ENCODE measurements at regions not wholly inside any gene's neighbourhood (a gene's known extent, or its start where the extent isn't known, plus 50 kb on each side); places are given as distances from the start of the nearest gene placed in this dataset.

DNA sequence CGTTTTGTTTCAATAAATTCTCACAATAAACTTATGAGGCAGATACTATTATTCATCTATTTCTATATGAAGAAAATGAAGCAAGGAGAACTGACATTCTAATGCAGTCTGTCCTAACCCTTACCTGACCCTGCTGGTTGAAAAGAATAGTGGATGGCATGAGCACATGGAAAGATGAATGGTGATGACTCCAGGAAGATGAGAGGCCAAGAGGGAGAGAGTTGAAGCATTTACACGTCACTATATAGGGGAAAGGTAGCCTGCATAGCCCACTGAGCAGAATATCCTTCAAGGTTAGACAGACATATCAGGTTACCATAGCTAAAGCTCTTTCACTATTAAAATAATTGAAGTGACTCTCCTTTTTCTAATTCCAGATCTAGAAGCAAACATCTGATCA is 163.9 kb upstream of the CDK1 start:
- TF ChIP-seq, protein P1, sequence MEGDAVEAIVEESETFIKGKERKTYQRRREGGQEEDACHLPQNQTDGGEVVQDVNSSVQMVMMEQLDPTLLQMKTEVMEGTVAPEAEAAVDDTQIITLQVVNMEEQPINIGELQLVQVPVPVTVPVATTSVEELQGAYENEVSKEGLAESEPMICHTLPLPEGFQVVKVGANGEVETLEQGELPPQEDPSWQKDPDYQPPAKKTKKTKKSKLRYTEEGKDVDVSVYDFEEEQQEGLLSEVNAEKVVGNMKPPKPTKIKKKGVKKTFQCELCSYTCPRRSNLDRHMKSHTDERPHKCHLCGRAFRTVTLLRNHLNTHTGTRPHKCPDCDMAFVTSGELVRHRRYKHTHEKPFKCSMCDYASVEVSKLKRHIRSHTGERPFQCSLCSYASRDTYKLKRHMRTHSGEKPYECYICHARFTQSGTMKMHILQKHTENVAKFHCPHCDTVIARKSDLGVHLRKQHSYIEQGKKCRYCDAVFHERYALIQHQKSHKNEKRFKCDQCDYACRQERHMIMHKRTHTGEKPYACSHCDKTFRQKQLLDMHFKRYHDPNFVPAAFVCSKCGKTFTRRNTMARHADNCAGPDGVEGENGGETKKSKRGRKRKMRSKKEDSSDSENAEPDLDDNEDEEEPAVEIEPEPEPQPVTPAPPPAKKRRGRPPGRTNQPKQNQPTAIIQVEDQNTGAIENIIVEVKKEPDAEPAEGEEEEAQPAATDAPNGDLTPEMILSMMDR (conservative IDR thresholded peaks at IDR 0.05) = no peak
- TF ChIP-seq EZH2 (IDR thresholded peaks at IDR 0.05; ENCODE audit: low read depth) = no peak

All from PC-9 (cell line).